ENCODE measurements at regions not wholly inside any gene's neighbourhood (a gene's known extent, or its start where the extent isn't known, plus 50 kb on each side); places are given as distances from the start of the nearest gene placed in this dataset.
"Not testable (repeated sequence)": the region's sequence is repeated elsewhere in the genome, so short reads cannot be mapped to it uniquely, and the experiment has no call there.

- intact Hi-C loops (cut with DNase I; ENCODE audit: low total_unique reads); H3K4me1 ChIP-seq; H3K9me3 ChIP-seq; DNase-seq; in situ Hi-C loops (cut with MboI; ENCODE audit: low pct_ligation_motif_present in 1 of 4, low pct_unique_long_range_greater_than_20kb in 1 of 4, low sequenced_read_pairs in 3 of 4); H3K27me3 ChIP-seq; H3K36me3 ChIP-seq; H3K27ac ChIP-seq; H3K4me3 ChIP-seq: not testable (repeated sequence)
- 89% methylated on average over 6 of the region's 15 CpGs; no CpG with 5 or more reads in 1 of the 2 donors for WGBS, 2 donors (ENCODE audit: low coverage in 1 of 2)
Measured at GRCh38 chr2:87539151-87539943, 208.5 kb upstream of the PLGLB2 start.

- in situ Hi-C loops (cut with MboI; ENCODE audit: low pct_ligation_motif_present in 1 of 4, low pct_unique_long_range_greater_than_20kb in 1 of 4, low sequenced_read_pairs in 3 of 4); H3K4me3 ChIP-seq; DNase-seq; H3K36me3 ChIP-seq; H3K27me3 ChIP-seq; H3K27ac ChIP-seq; intact Hi-C loops (cut with DNase I; ENCODE audit: low total_unique reads); H3K4me1 ChIP-seq; H3K9me3 ChIP-seq: not testable (repeated sequence)
- WGBS, 2 donors (ENCODE audit: low coverage in 1 of 2), result no CpG with 5 or more reads among the region's 3 CpGs
Measured at GRCh38 chr2:87540242-87540641, 207.6 kb upstream of the PLGLB2 start.

- intact Hi-C loops (cut with DNase I; ENCODE audit: low total_unique reads); H3K4me1 ChIP-seq; in situ Hi-C loops (cut with MboI; ENCODE audit: low pct_ligation_motif_present in 1 of 4, low pct_unique_long_range_greater_than_20kb in 1 of 4, low sequenced_read_pairs in 3 of 4); H3K4me3 ChIP-seq; H3K9me3 ChIP-seq; DNase-seq; H3K27ac ChIP-seq; H3K27me3 ChIP-seq; H3K36me3 ChIP-seq: not testable (repeated sequence)
- WGBS, 2 donors (ENCODE audit: low coverage in 1 of 2), result 61% methylated on average over 6 of the region's 8 CpGs; no CpG with 5 or more reads in 1 of the 2 donors
Measured at GRCh38 chr2:87542599-87543174, 205.2 kb upstream of the PLGLB2 start.

GRCh38 chr2:87543797-87544196 lies 204.1 kb upstream of the PLGLB2 start:
- H3K4me1 ChIP-seq; H3K4me3 ChIP-seq; in situ Hi-C loops (cut with MboI; ENCODE audit: low pct_ligation_motif_present in 1 of 4, low pct_unique_long_range_greater_than_20kb in 1 of 4, low sequenced_read_pairs in 3 of 4); H3K27ac ChIP-seq; H3K36me3 ChIP-seq; H3K27me3 ChIP-seq; H3K9me3 ChIP-seq; DNase-seq; intact Hi-C loops (cut with DNase I; ENCODE audit: low total_unique reads): not testable (repeated sequence)
- no CpG with 5 or more reads among the region's 1 CpG for WGBS, 2 donors (ENCODE audit: low coverage in 1 of 2)

GRCh38 chr2:87547106-87547505 lies 200.8 kb upstream of the PLGLB2 start:
- intact Hi-C loops (cut with DNase I; ENCODE audit: low total_unique reads); H3K27ac ChIP-seq; H3K4me1 ChIP-seq; H3K4me3 ChIP-seq; H3K36me3 ChIP-seq; H3K9me3 ChIP-seq; in situ Hi-C loops (cut with MboI; ENCODE audit: low pct_ligation_motif_present in 1 of 4, low pct_unique_long_range_greater_than_20kb in 1 of 4, low sequenced_read_pairs in 3 of 4); H3K27me3 ChIP-seq; DNase-seq: not testable (repeated sequence)
- 22% methylated on average over 1 of the region's 2 CpGs; no CpG with 5 or more reads in 1 of the 2 donors for WGBS, 2 donors (ENCODE audit: low coverage in 1 of 2)

GRCh38 chr2:87547966-87548365 lies 199.9 kb upstream of the PLGLB2 start:
- H3K27ac ChIP-seq; H3K36me3 ChIP-seq; H3K4me3 ChIP-seq; H3K27me3 ChIP-seq; H3K9me3 ChIP-seq; H3K4me1 ChIP-seq; DNase-seq; intact Hi-C loops (cut with DNase I; ENCODE audit: low total_unique reads); in situ Hi-C loops (cut with MboI; ENCODE audit: low pct_ligation_motif_present in 1 of 4, low pct_unique_long_range_greater_than_20kb in 1 of 4, low sequenced_read_pairs in 3 of 4): not testable (repeated sequence)

GRCh38 chr2:87548681-87549536 lies 199.0 kb upstream of the PLGLB2 start:
- intact Hi-C loops (cut with DNase I; ENCODE audit: low total_unique reads); H3K27me3 ChIP-seq; H3K36me3 ChIP-seq; H3K4me3 ChIP-seq; H3K9me3 ChIP-seq; H3K27ac ChIP-seq; in situ Hi-C loops (cut with MboI; ENCODE audit: low pct_ligation_motif_present in 1 of 4, low pct_unique_long_range_greater_than_20kb in 1 of 4, low sequenced_read_pairs in 3 of 4); H3K4me1 ChIP-seq; DNase-seq: not testable (repeated sequence)
- 100% methylated on average over 1 to 2 of the region's 7 CpGs for WGBS, 2 donors (ENCODE audit: low coverage in 1 of 2)

GRCh38 chr2:87549561-87550202 lies 198.2 kb upstream of the PLGLB2 start:
- H3K27ac ChIP-seq; H3K27me3 ChIP-seq; in situ Hi-C loops (cut with MboI; ENCODE audit: low pct_ligation_motif_present in 1 of 4, low pct_unique_long_range_greater_than_20kb in 1 of 4, low sequenced_read_pairs in 3 of 4); H3K4me1 ChIP-seq; intact Hi-C loops (cut with DNase I; ENCODE audit: low total_unique reads); DNase-seq; H3K36me3 ChIP-seq; H3K4me3 ChIP-seq; H3K9me3 ChIP-seq: not testable (repeated sequence)

GRCh38 chr2:87554678-87555077 lies 193.2 kb upstream of the PLGLB2 start:
- in situ Hi-C loops (cut with MboI; ENCODE audit: low pct_ligation_motif_present in 1 of 4, low pct_unique_long_range_greater_than_20kb in 1 of 4, low sequenced_read_pairs in 3 of 4); H3K9me3 ChIP-seq; intact Hi-C loops (cut with DNase I; ENCODE audit: low total_unique reads); H3K27me3 ChIP-seq; H3K4me1 ChIP-seq; DNase-seq; H3K27ac ChIP-seq; H3K36me3 ChIP-seq; H3K4me3 ChIP-seq: not testable (repeated sequence)
- no CpG with 5 or more reads among the region's 4 CpGs for WGBS, 2 donors (ENCODE audit: low coverage in 1 of 2)

GRCh38 chr2:87555082-87555481 lies 192.8 kb upstream of the PLGLB2 start:
- H3K4me1 ChIP-seq; intact Hi-C loops (cut with DNase I; ENCODE audit: low total_unique reads); DNase-seq; in situ Hi-C loops (cut with MboI; ENCODE audit: low pct_ligation_motif_present in 1 of 4, low pct_unique_long_range_greater_than_20kb in 1 of 4, low sequenced_read_pairs in 3 of 4); H3K27ac ChIP-seq; H3K4me3 ChIP-seq; H3K9me3 ChIP-seq; H3K36me3 ChIP-seq; H3K27me3 ChIP-seq: not testable (repeated sequence)
- WGBS, 2 donors (ENCODE audit: low coverage in 1 of 2), result no CpG with 5 or more reads among the region's 4 CpGs
